SK-N-SH (cell line): ENCODE measurements at regions not wholly inside any gene's neighbourhood (a gene's known extent, or its start where the extent isn't known, plus 50 kb on each side); places are given as distances from the start of the nearest gene placed in this dataset.

Experiments
- CTCF ChIA-PET: fragments of 300-600, 350-600 bp; formaldehyde crosslinking; extraction: SDS; loops from one replicate; lab custom pipeline; 2021; lab: Yijun Ruan, JAX
- POLR2A ChIA-PET: fragments of 350-600 bp; sonication (Branson Sonifier 250); formaldehyde crosslinking; extraction: SDS; loops from one replicate; lab custom pipeline; 2020; ENCODE audit warnings: antibody characterized with exemption, inconsistent platforms; lab: Yijun Ruan, JAX
- DNase-seq: peaks from one replicate; pipeline ENCODE4 v3.0.0; 2012
- H2AFZ ChIP-seq: fragments of 200-600 bp; sonication (generic); 2 replicates; pipeline ENCODE4 v1.8.1; 2016; ENCODE audit warnings: antibody characterized with exemption, mild to moderate bottlenecking, low read depth
- H3F3A ChIP-seq: fragments of 200-600 bp; sonication (generic); replicated peaks from 2 replicates; pipeline ENCODE3; 2016; ENCODE audit warnings: antibody characterized with exemption, mild to moderate bottlenecking; ENCODE audit not compliant: insufficient read depth
- H3K27ac ChIP-seq, 2 experiments: fragments of 200-500 bp in 1 of 2; fragments of 200-600 bp in 1 of 2; sonication (Bioruptor generic) in 1 of 2; sonication (generic), shearing (Covaris generic) in 1 of 2; 2 replicates each; pipeline versions ENCODE4 v1.5.1 to v1.6.1; 2014 to 2016; ENCODE audit warnings: low read depth in 2 of 2, inconsistent platforms in 1 of 2, low read length in 1 of 2, mild to moderate bottlenecking in 1 of 2, mixed read lengths in 1 of 2
- H3K27me3 ChIP-seq: fragments of 200-600 bp; sonication (generic), shearing (Covaris generic); 2 replicates; pipeline ENCODE4 v1.6.1; 2016; ENCODE audit warnings: mixed run types; ENCODE audit not compliant: insufficient read depth
- H3K36me3 ChIP-seq, 2 experiments: fragments of 200-500 bp in 1 of 2; fragments of 200-600 bp in 1 of 2; sonication (Bioruptor generic) in 1 of 2; sonication (generic) in 1 of 2; replicated peaks in 1 of 2; 2 replicates each; pipeline versions ENCODE3 to v1.5.1; 2014 to 2016; ENCODE audit warnings: low read length in 1 of 2, mild to moderate bottlenecking in 1 of 2; ENCODE audit not compliant: insufficient read depth in 2 of 2, control insufficient read depth in 1 of 2
- H3K4me1 ChIP-seq, 2 experiments: fragments of 200-500 bp in 1 of 2; fragments of 200-600 bp in 1 of 2; sonication (Bioruptor generic) in 1 of 2; sonication (generic), shearing (Covaris generic) in 1 of 2; 2 replicates each; pipeline versions ENCODE4 v1.5.1 to v1.6.1; 2014 to 2016; ENCODE audit warnings: low read depth in 1 of 2, low read length in 1 of 2, mixed run types in 1 of 2; ENCODE audit not compliant: insufficient read depth in 2 of 2, control insufficient read depth in 1 of 2
- H3K4me2 ChIP-seq: fragments of 200-600 bp; sonication (generic), shearing (Covaris generic); 2 replicates; pipeline ENCODE4 v1.6.1; 2017; ENCODE audit warnings: mixed run types
- H3K4me3 ChIP-seq, 2 experiments: fragments of 200-500 bp in 1 of 2; fragments of 200-600 bp in 1 of 2; sonication (Bioruptor generic) in 1 of 2; sonication (generic), shearing (Covaris generic) in 1 of 2; 2 replicates each; pipeline versions ENCODE4 v1.5.1 to v1.8.1; 2014 to 2016; ENCODE audit warnings: low read depth in 2 of 2, inconsistent platforms in 1 of 2, low read length in 1 of 2, mild to moderate bottlenecking in 1 of 2, mixed read lengths in 1 of 2, moderate library complexity in 1 of 2
- H3K79me2 ChIP-seq: fragments of 200-600 bp; sonication (generic); 2 replicates; pipeline ENCODE4 v1.8.1; 2017; ENCODE audit warnings: mild to moderate bottlenecking; ENCODE audit not compliant: insufficient read depth
- H3K9ac ChIP-seq: fragments of 200-600 bp; sonication (generic); 2 replicates; pipeline ENCODE4 v1.6.1; 2017; ENCODE audit warnings: mixed run types
- H3K9me2 ChIP-seq: fragments of 200-600 bp; sonication (generic); 2 replicates; pipeline ENCODE4 v1.6.1; 2017; ENCODE audit warnings: mixed run types
- H3K9me3 ChIP-seq: fragments of 200-600 bp; sonication (generic); 2 replicates; pipeline ENCODE4 v1.6.1; 2017; ENCODE audit warnings: mixed run types, mild to moderate bottlenecking, moderate library complexity
- H4K20me1 ChIP-seq: fragments of 200-600 bp; sonication (generic); 2 replicates; pipeline ENCODE4 v1.6.1; 2017; ENCODE audit warnings: mild to moderate bottlenecking, mixed run types; ENCODE audit not compliant: insufficient read depth
- ELF1 ChIP-seq: IDR thresholded peaks from 2 replicates; pipeline ENCODE4 v1.4.0; 2012
- EP300 ChIP-seq, 2 experiments: IDR thresholded peaks; 2 replicates each; pipeline versions ENCODE4 v1.4.0 to v1.6.1; 2012; ENCODE audit warnings: borderline replicate concordance in 1 of 2, low read depth in 1 of 2, low read length in 1 of 2
- FOXJ3 ChIP-seq: sonication (generic); formaldehyde crosslinking; IDR thresholded peaks from 2 replicates; pipeline ENCODE4 v1.5.1; 2020; ENCODE audit warnings: mild to moderate bottlenecking, missing genetic modification reagents
- GABPA ChIP-seq: IDR thresholded peaks from 2 replicates; pipeline ENCODE4 v1.4.0; 2012; ENCODE audit warnings: low read depth, mild to moderate bottlenecking
- JUND ChIP-seq: IDR thresholded peaks from 2 replicates; pipeline ENCODE4 v1.4.0; 2012
- MEF2A ChIP-seq: IDR thresholded peaks from 2 replicates; pipeline ENCODE4 v1.4.0; 2012; ENCODE audit warnings: low read depth, borderline replicate concordance
- NFIC ChIP-seq: IDR thresholded peaks from 2 replicates; pipeline ENCODE4 v1.4.0; 2012; ENCODE audit warnings: borderline replicate concordance
- NRF1 ChIP-seq: IDR thresholded peaks from 2 replicates; pipeline ENCODE4 v1.6.1; 2012; ENCODE audit warnings: low read depth, mild to moderate bottlenecking, low read length
- POLR2AphosphoS5 ChIP-seq: IDR thresholded peaks from 2 replicates; pipeline ENCODE4 v1.6.1; 2012; ENCODE audit warnings: low read depth, low read length
- RAD21 ChIP-seq: IDR thresholded peaks from 2 replicates; pipeline ENCODE4 v1.6.1; 2012; ENCODE audit warnings: mild to moderate bottlenecking, low read length
- RFX5 ChIP-seq: IDR thresholded peaks from 2 replicates; pipeline ENCODE4 v1.6.1; 2012; ENCODE audit warnings: mild to moderate bottlenecking, improper control_type of control experiment, low read length
- RXRA ChIP-seq: IDR thresholded peaks from 2 replicates; pipeline ENCODE4 v1.4.0; 2012; ENCODE audit warnings: low read depth, mild to moderate bottlenecking, borderline replicate concordance
- TCF12 ChIP-seq: IDR thresholded peaks from 2 replicates; pipeline ENCODE4 v1.4.0; 2012
- TEAD4 ChIP-seq: IDR thresholded peaks from 2 replicates; pipeline ENCODE4 v1.4.0; 2012; ENCODE audit warnings: mild to moderate bottlenecking, borderline replicate concordance; ENCODE audit not compliant: insufficient read depth
- YY1 ChIP-seq: IDR thresholded peaks from 2 replicates; pipeline ENCODE4 v1.4.0; 2012; ENCODE audit warnings: low read depth, mild to moderate bottlenecking
- whole genome bisulfite sequencing: methylation state at CpG from one replicate; pipeline ENCODE4 v1.1.6; 2017; ENCODE audit warnings: low lambda C conversion rate; 5-methylcytosine and 5-hydroxymethylcytosine counted together
- TF ChIP-seq, protein P1 (sequence below): IDR thresholded peaks from 2 replicates; pipeline ENCODE4 v1.4.0; 2012; ENCODE audit warnings: low read depth, borderline replicate concordance
- TF ChIP-seq, protein P2 (sequence below): IDR thresholded peaks from 2 replicates; pipeline ENCODE4 v1.4.0; 2012; ENCODE audit warnings: low read depth, borderline replicate concordance

DNA sequence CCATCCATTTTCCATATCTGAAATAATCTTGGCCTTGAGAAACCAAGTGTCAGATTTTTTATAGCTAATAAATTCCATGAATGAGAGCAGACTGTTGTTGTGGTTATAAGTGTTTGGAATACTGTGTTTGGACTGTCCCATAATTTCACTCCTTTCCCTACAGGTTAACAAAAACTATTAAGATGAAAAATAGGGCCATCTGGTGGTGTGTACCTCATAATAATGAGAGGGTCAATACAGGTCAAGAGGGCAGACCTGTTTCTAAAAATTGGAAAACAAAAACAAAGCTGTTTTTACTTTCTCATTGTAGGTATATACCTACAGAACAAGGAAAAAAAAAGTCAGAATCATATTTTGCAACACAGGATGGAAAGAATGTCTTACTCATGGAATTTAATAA lies 553.8 kb upstream of the SGO1 start (continued):
- TF ChIP-seq, protein P1, sequence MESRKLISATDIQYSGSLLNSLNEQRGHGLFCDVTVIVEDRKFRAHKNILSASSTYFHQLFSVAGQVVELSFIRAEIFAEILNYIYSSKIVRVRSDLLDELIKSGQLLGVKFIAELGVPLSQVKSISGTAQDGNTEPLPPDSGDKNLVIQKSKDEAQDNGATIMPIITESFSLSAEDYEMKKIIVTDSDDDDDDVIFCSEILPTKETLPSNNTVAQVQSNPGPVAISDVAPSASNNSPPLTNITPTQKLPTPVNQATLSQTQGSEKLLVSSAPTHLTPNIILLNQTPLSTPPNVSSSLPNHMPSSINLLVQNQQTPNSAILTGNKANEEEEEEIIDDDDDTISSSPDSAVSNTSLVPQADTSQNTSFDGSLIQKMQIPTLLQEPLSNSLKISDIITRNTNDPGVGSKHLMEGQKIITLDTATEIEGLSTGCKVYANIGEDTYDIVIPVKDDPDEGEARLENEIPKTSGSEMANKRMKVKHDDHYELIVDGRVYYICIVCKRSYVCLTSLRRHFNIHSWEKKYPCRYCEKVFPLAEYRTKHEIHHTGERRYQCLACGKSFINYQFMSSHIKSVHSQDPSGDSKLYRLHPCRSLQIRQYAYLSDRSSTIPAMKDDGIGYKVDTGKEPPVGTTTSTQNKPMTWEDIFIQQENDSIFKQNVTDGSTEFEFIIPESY: no peak
- peak; percentile 42 for TF ChIP-seq RAD21

DNA sequence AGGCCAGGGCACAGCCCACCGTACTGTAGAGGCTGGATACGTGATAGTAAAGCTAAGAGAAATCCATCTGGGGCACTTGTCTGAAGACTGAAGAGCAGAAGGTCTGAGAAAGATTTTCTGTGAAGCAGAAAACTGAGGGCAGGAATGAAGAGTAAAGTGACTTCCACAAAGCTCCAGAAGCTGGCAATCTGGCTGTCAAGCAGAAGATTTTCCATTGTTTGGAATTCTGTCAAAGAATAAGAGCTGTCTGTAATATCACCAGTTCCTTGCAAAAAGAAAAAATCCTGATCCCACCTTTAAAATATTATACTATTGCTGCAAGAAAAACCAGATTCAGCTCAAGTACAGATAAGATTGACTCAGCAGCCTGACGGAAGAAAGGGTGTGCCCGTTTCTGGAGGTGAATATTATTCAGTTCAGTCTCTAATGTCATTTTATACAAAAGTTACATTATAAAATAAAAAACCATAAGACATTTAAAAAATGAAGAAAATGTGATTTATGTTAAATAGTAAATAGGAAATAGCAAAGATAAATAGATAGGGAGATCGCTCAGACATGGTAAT lies 550.4 kb upstream of the SGO1 start:
- no peak for TF ChIP-seq GABPA
- no peak for TF ChIP-seq YY1
- TF ChIP-seq RFX5: no peak
- no peak for TF ChIP-seq JUND
- no peak for TF ChIP-seq TCF12
- no peak for TF ChIP-seq RAD21
- TF ChIP-seq, protein P1: no peak
- no peak for TF ChIP-seq NFIC
- no peak for TF ChIP-seq ELF1
- WGBS: 68% methylated on average over 5 of the region's 5 CpGs
- H3K27ac ChIP-seq: no peak overlapping the region
- H3K36me3 ChIP-seq: no peaks in the 10 kb centered on the region
- DNase-seq: no peak
- H3K79me2 ChIP-seq: no peaks in the 10 kb centered on the region
- H3K4me2 ChIP-seq: no peak overlapping the region
- ChIA-PET CTCF (interaction anchor here (0.7 kb wide), 1 partner anchor 1697 kb away, joined by 3 read pairs; no protein-coding TSS in a partner anchor), POLR2A (no interaction called here)
- no peak overlapping the region for H3K4me3 ChIP-seq
- H4K20me1 ChIP-seq: no peaks in the 10 kb centered on the region
- H3F3A ChIP-seq: no peaks in the 10 kb centered on the region
- H3K9me2 ChIP-seq: no peaks in the 10 kb centered on the region
- no peaks in the 10 kb centered on the region for H3K27me3 ChIP-seq
- no peak overlapping the region for H2AFZ ChIP-seq
- no peaks in the 10 kb centered on the region for H3K9me3 ChIP-seq
- no peak overlapping the region for H3K9ac ChIP-seq
- H3K4me1 ChIP-seq: no peaks in the 10 kb centered on the region; a peak in 1 of 4 replicates

DNA sequence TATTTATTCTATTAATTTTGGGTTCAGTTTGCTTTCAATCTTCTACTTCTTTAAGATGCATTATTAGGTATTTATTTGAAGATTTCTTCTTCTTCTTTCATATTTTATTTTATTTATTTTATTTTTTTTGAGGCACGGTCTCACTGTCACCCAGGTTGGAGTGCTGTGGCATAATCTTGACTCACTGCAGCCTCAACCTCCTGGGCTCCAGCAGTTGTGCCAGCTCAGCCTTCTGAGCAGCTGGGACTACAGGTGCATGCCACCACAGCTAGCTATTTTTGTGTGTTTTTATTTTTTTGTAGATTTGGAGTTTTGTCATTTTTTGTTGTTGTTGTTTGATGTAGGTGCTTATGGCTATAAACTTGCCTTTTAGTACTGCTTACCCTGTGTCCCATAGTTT lies 543.2 kb upstream of the SGO1 start:
- H3K4me2 ChIP-seq: no peak overlapping the region
- H3K27me3 ChIP-seq: no peaks in the 10 kb centered on the region
- H3K9ac ChIP-seq: no peak overlapping the region
- TF ChIP-seq GABPA (no peak), EP300 (IDR thresholded peaks at IDR 0.05; ENCODE audit: borderline replicate concordance in 1 of 2, low read depth in 1 of 2, low read length in 1 of 2) (no peak), FOXJ3 (CRISPR knock-in tag) (no peak), RXRA (no peak), TEAD4 (no peak), JUND (no peak), MEF2A (no peak), POLR2AphosphoS5 (no peak), NRF1 (no peak)
- TF ChIP-seq, protein P1: no peak
- TF ChIP-seq, protein P2, sequence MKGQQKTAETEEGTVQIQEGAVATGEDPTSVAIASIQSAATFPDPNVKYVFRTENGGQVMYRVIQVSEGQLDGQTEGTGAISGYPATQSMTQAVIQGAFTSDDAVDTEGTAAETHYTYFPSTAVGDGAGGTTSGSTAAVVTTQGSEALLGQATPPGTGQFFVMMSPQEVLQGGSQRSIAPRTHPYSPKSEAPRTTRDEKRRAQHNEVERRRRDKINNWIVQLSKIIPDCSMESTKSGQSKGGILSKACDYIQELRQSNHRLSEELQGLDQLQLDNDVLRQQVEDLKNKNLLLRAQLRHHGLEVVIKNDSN: no peak
- no peaks in the 10 kb centered on the region for H3K4me1 ChIP-seq
- 67% methylated on average over 1 of the region's 1 CpG for WGBS
- H4K20me1 ChIP-seq: no peaks in the 10 kb centered on the region
- DNase-seq: no peak
- no peak overlapping the region for H2AFZ ChIP-seq
- no peak overlapping the region for H3K27ac ChIP-seq
- H3K9me2 ChIP-seq: no peaks in the 10 kb centered on the region
- ChIA-PET CTCF (no interaction called here), POLR2A (no interaction called here)
- H3K9me3 ChIP-seq: no peaks in the 10 kb centered on the region
- H3K36me3 ChIP-seq: no peaks in the 10 kb centered on the region
- H3K79me2 ChIP-seq: no peaks in the 10 kb centered on the region
- H3F3A ChIP-seq: no peaks in the 10 kb centered on the region
- no peak overlapping the region for H3K4me3 ChIP-seq
